Upper lobe of left lung (tissue), 4 donors: ENCODE measurements at regions not wholly inside any gene's neighbourhood (a gene's known extent, or its start where the extent isn't known, plus 50 kb on each side); places are given as distances from the start of the nearest gene placed in this dataset.

Experiments
- CTCF ChIP-seq, 6 experiments: fragments of 450-650 bp in 4 of 6; fragments of 200-600 bp in 2 of 6; sonication (generic) in 2 of 6; IDR thresholded peaks; one replicate each; pipeline ENCODE4 v1.5.1; 2016 to 2019; ENCODE audit warnings: antibody characterized with exemption in 6 of 6
- POLR2A ChIP-seq, 4 donors: fragments of 450-650 bp; IDR thresholded peaks; one replicate each; pipeline ENCODE4 v1.5.1; 2016 to 2017; ENCODE audit warnings: antibody characterized with exemption in 4 of 4, mild to moderate bottlenecking in 2 of 4
- POLR2AphosphoS5 ChIP-seq, 2 donors: sonication (generic); formaldehyde crosslinking; IDR thresholded peaks; one replicate each; pipeline ENCODE4 v1.5.1; 2017; ENCODE audit warnings: antibody characterized with exemption in 2 of 2

GRCh38 chr10:4329225-4329624 is 496.8 kb upstream of the AKR1E2 start:
- TF ChIP-seq POLR2A (IDR thresholded peaks at IDR 0.05): no peak
- TF ChIP-seq CTCF (IDR thresholded peaks at IDR 0.05): no peak
- TF ChIP-seq POLR2AphosphoS5 (IDR thresholded peaks at IDR 0.05): no peak
